ENCODE measurements at regions not wholly inside any gene's neighbourhood (a gene's known extent, or its start where the extent isn't known, plus 50 kb on each side); places are given as distances from the start of the nearest gene placed in this dataset.

DNA sequence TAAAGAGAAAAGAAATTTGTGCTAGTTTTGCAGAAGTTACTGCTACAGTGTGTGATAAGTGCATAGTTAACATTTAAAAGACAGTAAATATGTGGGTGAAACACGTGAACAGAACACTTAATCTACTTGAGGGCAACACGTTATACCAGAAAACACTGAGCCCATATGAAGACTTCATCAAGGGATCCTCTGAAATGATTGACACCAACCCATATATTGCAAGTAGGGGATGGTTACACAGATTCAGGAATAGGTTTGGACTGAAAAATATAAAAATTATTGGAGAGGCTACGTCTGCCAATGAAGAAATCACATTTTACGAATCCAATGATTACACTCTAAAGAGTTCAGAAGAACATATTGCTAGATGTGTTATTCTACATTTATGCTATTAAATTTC, 185.6 kb downstream of the GPX5 start:
- TF ChIP-seq TAF1 (IDR thresholded peaks at IDR 0.05; ENCODE audit: borderline replicate concordance, insufficient read depth, low read length) (no peak), POLR2AphosphoS5 (IDR thresholded peaks at IDR 0.05; ENCODE audit: low read depth, low read length) (no peak), SIN3A (IDR thresholded peaks at IDR 0.05; ENCODE audit: borderline replicate concordance, insufficient read depth, low read length) (no peak), FOXP2 (optimal IDR thresholded peaks at IDR 0.05; ENCODE audit: borderline replicate concordance, extremely low read depth, extremely low read length, insufficient read depth) (no peak)
- TF ChIP-seq, protein P1, sequence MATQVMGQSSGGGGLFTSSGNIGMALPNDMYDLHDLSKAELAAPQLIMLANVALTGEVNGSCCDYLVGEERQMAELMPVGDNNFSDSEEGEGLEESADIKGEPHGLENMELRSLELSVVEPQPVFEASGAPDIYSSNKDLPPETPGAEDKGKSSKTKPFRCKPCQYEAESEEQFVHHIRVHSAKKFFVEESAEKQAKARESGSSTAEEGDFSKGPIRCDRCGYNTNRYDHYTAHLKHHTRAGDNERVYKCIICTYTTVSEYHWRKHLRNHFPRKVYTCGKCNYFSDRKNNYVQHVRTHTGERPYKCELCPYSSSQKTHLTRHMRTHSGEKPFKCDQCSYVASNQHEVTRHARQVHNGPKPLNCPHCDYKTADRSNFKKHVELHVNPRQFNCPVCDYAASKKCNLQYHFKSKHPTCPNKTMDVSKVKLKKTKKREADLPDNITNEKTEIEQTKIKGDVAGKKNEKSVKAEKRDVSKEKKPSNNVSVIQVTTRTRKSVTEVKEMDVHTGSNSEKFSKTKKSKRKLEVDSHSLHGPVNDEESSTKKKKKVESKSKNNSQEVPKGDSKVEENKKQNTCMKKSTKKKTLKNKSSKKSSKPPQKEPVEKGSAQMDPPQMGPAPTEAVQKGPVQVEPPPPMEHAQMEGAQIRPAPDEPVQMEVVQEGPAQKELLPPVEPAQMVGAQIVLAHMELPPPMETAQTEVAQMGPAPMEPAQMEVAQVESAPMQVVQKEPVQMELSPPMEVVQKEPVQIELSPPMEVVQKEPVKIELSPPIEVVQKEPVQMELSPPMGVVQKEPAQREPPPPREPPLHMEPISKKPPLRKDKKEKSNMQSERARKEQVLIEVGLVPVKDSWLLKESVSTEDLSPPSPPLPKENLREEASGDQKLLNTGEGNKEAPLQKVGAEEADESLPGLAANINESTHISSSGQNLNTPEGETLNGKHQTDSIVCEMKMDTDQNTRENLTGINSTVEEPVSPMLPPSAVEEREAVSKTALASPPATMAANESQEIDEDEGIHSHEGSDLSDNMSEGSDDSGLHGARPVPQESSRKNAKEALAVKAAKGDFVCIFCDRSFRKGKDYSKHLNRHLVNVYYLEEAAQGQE (IDR thresholded peaks at IDR 0.05; ENCODE audit: insufficient read depth in 1 of 2, low read depth in 2 of 2, low read length in 2 of 2) = no peak

- TF ChIP-seq POLR2AphosphoS5 (IDR thresholded peaks at IDR 0.05; ENCODE audit: low read depth, low read length) = no peak
- no peak for TF ChIP-seq FOXP2 (optimal IDR thresholded peaks at IDR 0.05; ENCODE audit: borderline replicate concordance, extremely low read depth, extremely low read length, insufficient read depth)
- TF ChIP-seq, protein P1 (IDR thresholded peaks at IDR 0.05; ENCODE audit: insufficient read depth in 1 of 2, low read depth in 2 of 2, low read length in 2 of 2) = no peak
- no peak for TF ChIP-seq SIN3A (IDR thresholded peaks at IDR 0.05; ENCODE audit: borderline replicate concordance, insufficient read depth, low read length)
- TF ChIP-seq TAF1 (IDR thresholded peaks at IDR 0.05; ENCODE audit: borderline replicate concordance, insufficient read depth, low read length) = no peak
Measured at GRCh38 chr6:28711788-28712341, 186.2 kb downstream of the GPX5 start.

- TF ChIP-seq, protein P1 (IDR thresholded peaks at IDR 0.05; ENCODE audit: insufficient read depth in 1 of 2, low read depth in 2 of 2, low read length in 2 of 2) = no peak
- TF ChIP-seq SIN3A (IDR thresholded peaks at IDR 0.05; ENCODE audit: borderline replicate concordance, insufficient read depth, low read length) = no peak
- no peak for TF ChIP-seq POLR2AphosphoS5 (IDR thresholded peaks at IDR 0.05; ENCODE audit: low read depth, low read length)
- no peak for TF ChIP-seq TAF1 (IDR thresholded peaks at IDR 0.05; ENCODE audit: borderline replicate concordance, insufficient read depth, low read length)
- TF ChIP-seq FOXP2 (optimal IDR thresholded peaks at IDR 0.05; ENCODE audit: borderline replicate concordance, extremely low read depth, extremely low read length, insufficient read depth) = no peak
Measured at GRCh38 chr6:28712982-28713381, 187.3 kb downstream of the GPX5 start.

GRCh38 chr6:28719275-28719940, 193.7 kb downstream of the GPX5 start:
- TF ChIP-seq POLR2AphosphoS5 (IDR thresholded peaks at IDR 0.05; ENCODE audit: low read depth, low read length) = no peak
- TF ChIP-seq, protein P1 (IDR thresholded peaks at IDR 0.05; ENCODE audit: insufficient read depth in 1 of 2, low read depth in 2 of 2, low read length in 2 of 2) = no peak
- no peak for TF ChIP-seq FOXP2 (optimal IDR thresholded peaks at IDR 0.05; ENCODE audit: borderline replicate concordance, extremely low read depth, extremely low read length, insufficient read depth)
- no peak for TF ChIP-seq SIN3A (IDR thresholded peaks at IDR 0.05; ENCODE audit: borderline replicate concordance, insufficient read depth, low read length)
- no peak for TF ChIP-seq TAF1 (IDR thresholded peaks at IDR 0.05; ENCODE audit: borderline replicate concordance, insufficient read depth, low read length)
